NCI-H748 (cell line): ENCODE measurements at regions not wholly inside any gene's neighbourhood (a gene's known extent, or its start where the extent isn't known, plus 50 kb on each side); places are given as distances from the start of the nearest gene placed in this dataset.

Source experiments
- DNase-seq: peaks from one replicate; lab custom pipeline; 2025; ENCODE audit not compliant: unreplicated experiment; lab: John Stamatoyannopoulos, UW

- no peak for DNase-seq
Observed at GRCh38 chr2:94939349-94939748, 68.1 kb downstream of the TEKT4 start.

DNA sequence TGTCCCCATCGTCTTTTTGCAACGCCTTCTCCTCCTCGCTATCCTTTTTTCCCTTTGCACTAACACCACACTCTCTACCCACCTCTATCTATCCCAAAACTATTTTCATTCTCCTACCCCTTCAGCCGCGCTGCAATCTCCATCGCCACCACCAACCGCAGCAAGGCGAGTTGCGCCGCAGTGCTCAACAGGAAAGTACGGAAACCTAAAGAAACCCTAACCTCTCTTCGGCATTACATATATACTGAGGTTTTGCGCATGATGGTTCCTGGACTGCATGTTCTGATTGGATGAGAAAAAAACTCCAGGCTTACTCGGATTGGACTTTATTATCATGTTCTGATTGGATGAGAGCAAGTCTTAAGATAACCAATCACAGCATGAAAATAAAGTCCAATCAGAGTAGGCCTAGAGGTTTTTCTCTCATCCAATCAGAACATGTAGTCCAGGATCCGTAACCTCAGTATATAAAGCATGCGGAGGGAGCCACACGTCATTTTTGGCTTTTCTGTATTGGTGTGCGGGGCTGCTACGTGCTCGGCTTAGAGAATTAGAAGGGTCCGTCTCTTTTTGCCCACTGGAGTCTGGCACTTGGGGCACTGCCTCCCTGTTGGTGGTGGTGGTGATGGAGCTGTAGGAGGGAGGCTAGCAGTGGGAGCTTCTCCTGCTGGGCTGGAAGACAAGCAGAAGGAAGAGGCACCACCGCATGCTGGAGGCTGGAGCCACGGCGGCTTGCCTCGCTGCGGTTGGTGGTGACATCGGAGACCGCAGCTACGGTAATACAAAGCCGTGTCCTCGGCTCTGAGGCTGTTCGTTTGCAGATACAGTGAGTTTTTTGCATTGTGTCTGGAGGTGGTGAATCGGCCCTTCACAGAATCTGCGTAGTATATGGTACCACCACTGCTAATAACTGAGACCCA lies 76.1 kb downstream of the TEKT4 start:
- DNase-seq, result no peak

- peak; percentile 65 for DNase-seq
Observed at GRCh38 chr2:94955702-94956101, 69.8 kb upstream of the MAL start.

DNA sequence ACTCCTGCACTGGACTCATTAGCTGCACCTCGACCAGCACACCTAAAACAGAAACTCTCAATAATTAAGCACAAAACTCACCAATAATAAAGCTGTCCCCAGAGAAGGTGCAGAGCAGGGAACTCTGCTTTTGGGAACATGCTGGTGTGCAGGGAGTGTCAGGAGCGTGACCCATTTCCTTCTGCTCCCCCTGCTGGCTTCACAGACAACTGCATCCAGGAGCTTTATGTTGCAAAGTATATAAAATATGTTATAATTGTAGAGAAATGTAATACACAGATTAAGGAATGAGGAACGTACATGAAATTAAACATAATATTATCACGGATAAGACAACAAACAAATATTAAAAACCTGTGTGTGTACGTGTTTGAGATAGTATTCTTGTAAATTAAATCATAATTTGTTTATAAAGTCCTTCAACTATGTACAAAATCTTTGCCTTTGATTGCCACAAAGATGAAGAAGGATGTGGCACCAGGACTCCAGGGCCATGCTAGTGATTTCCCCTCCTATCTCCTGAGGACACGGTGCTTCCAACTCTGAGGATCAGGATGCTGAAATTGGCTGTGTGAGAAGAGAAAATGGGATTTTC lies 68.6 kb upstream of the MAL start:
- peak; percentile 54 for DNase-seq

- DNase-seq, result no peak
Observed at GRCh38 chr2:94958245-94958644, 67.3 kb upstream of the MAL start.

- peak; percentile 2 for DNase-seq
Observed at GRCh38 chr2:94960266-94960665, 65.2 kb upstream of the MAL start.

- no peak for DNase-seq
Observed at GRCh38 chr2:94960751-94961150, 64.8 kb upstream of the MAL start.

DNA sequence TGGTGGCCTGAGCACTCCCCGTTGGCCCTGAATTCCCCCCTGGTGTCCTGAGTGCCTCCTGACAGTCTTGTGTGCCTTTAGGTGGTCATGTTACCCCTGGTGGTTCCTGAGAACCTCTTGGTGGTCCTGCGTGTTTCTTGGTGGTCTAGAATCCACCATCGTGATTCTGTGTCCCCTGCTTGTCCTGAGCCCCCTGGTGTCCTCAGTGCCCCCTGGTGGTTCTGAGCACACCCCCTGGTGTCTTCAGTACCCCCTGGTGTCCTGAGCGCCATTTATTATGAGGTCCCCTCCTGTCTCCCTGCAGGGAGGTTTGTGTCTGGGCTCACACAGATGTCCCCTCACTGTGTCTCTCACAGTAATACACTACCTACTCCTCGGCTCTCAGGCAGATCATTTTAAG lies 61.3 kb upstream of the MAL start:
- DNase-seq, result no peak

DNA sequence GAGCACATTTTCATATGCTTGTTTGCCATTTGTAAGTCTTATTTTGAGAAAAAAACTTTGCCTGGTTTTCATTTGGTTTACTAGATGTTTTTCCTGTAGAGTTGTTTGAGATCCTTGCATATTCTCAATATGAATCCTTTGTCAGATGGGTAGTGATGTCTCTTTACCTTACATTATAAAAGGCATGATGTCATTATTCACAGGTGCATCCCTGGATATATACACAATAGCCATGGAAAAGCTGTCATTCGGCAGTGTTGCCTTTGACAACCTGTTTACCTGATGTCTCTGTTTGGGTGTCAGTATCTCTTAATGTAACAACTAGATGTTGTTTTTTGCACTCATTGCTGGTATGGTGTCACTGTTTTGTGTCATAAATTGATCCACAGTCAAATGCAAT lies 58.8 kb upstream of the MAL start:
- no peak for DNase-seq

- DNase-seq, result peak; percentile 15
Observed at GRCh38 chr2:94970353-94970752, 55.2 kb upstream of the MAL start.
